GM12891 (cell line): ENCODE measurements at regions not wholly inside any gene's neighbourhood (a gene's known extent, or its start where the extent isn't known, plus 50 kb on each side); places are given as distances from the start of the nearest gene placed in this dataset.

ENCODE experiments used
- POLR2A ChIP-seq: IDR thresholded peaks from 2 replicates; pipeline ENCODE4 v1.6.1; 2011; ENCODE audit warnings: low read depth, low read length, control low read depth
- POLR2AphosphoS5 ChIP-seq: IDR thresholded peaks from 2 replicates; pipeline ENCODE4 v1.6.1; 2011; ENCODE audit warnings: low read depth, low read length, control low read depth
- SPI1 ChIP-seq: IDR thresholded peaks from 2 replicates; pipeline ENCODE4 v1.6.1; 2011; ENCODE audit warnings: low read depth, low read length, control low read depth
- TAF1 ChIP-seq: IDR thresholded peaks from 2 replicates; pipeline ENCODE4 v1.6.1; 2011; ENCODE audit warnings: low read depth, low read length, control low read depth

GRCh38 chr11:91133361-91133760, 910.5 kb upstream of the CHORDC1 start:
- TF ChIP-seq POLR2A (no peak), POLR2AphosphoS5 (no peak), TAF1 (no peak), SPI1 (no peak)
